Mesodermal cell (in vitro differentiated cells): ENCODE measurements at regions not wholly inside any gene's neighbourhood (a gene's known extent, or its start where the extent isn't known, plus 50 kb on each side); places are given as distances from the start of the nearest gene placed in this dataset.
"Not testable (repeated sequence)": the region's sequence is repeated elsewhere in the genome, so short reads cannot be mapped to it uniquely, and the experiment has no call there.

Experiments
- H3K27ac ChIP-seq: 2 replicates; pipeline ENCODE4 v1.7.0; 2013; ENCODE audit warnings: mild to moderate bottlenecking, low read depth, low read length, moderate library complexity; ENCODE audit not compliant: severe bottlenecking
- H3K36me3 ChIP-seq: 2 replicates; pipeline ENCODE4 v1.7.1; 2013; ENCODE audit warnings: mild to moderate bottlenecking, low read length, moderate library complexity; ENCODE audit not compliant: control insufficient read depth, insufficient read depth
- H3K4me1 ChIP-seq: one replicate; pipeline ENCODE4 v1.7.1; 2013; ENCODE audit warnings: mild to moderate bottlenecking, low read length; ENCODE audit not compliant: insufficient read depth, control insufficient read depth, poor library complexity, severe bottlenecking
- H3K4me3 ChIP-seq: 2 replicates; pipeline ENCODE4 v1.7.0; 2013; ENCODE audit warnings: low read length, control low read depth, mild to moderate bottlenecking; ENCODE audit not compliant: insufficient read depth, poor library complexity, severe bottlenecking; ENCODE audit errors: extremely low read depth
- H3K9me3 ChIP-seq: 2 replicates; pipeline ENCODE4 v1.7.1; 2013; ENCODE audit warnings: mild to moderate bottlenecking, low read length, moderate library complexity; ENCODE audit not compliant: control insufficient read depth
- WGBS, 2 experiments: methylation state at CpG; one replicate each; pipeline ENCODE4 v1.1.5; 2013; ENCODE audit warnings: missing lambda C conversion rate in 2 of 2; ENCODE audit not compliant: insufficient coverage in 2 of 2; 5-methylcytosine and 5-hydroxymethylcytosine counted together

DNA sequence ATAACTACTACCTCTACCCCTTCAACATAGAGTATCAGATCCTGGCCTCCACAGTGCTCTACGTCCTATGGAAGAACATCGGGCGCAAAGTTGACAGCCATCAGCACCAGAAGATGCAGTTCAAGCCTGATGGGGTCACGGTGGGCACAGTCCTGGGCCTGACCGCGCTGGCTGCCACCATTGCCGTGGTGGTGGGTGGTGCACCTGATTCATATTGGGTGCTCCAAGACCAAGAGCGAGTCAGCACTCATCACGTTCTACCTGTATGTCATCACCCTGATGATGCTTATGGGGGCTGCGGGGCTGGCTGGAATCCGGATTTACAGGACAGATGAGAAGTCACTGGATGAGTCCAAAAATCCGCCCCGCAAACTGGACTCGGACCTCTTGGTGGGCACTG is 846.4 kb downstream of the RPIA start:
- WGBS, 2 experiments, result no CpG with 5 or more reads among the region's 14 CpGs

GRCh38 chr2:89544110-89544509 is 852.6 kb downstream of the RPIA start:
- H3K4me3 ChIP-seq, H3K9me3 ChIP-seq, H3K4me1 ChIP-seq, H3K27ac ChIP-seq, H3K36me3 ChIP-seq: not testable (repeated sequence)
- WGBS, 2 experiments, result no CpG with 5 or more reads among the region's 8 CpGs

More for the DNA sequence above, 846.4 kb downstream of the RPIA start:
- H3K4me1 ChIP-seq, H3K9me3 ChIP-seq, H3K27ac ChIP-seq, H3K4me3 ChIP-seq, H3K36me3 ChIP-seq: not testable (repeated sequence)

GRCh38 chr2:89579154-89579553 is 887.7 kb downstream of the RPIA start:
- not testable (repeated sequence) for H3K27ac ChIP-seq, H3K4me3 ChIP-seq, H3K36me3 ChIP-seq, H3K4me1 ChIP-seq, H3K9me3 ChIP-seq
- WGBS, 2 experiments, result no CpG with 5 or more reads among the region's 8 CpGs

GRCh38 chr2:89582816-89583215 is 891.3 kb downstream of the RPIA start:
- not testable (repeated sequence) for H3K36me3 ChIP-seq, H3K27ac ChIP-seq, H3K4me1 ChIP-seq, H3K4me3 ChIP-seq, H3K9me3 ChIP-seq
- WGBS, 2 experiments, result no CpG with 5 or more reads among the region's 17 CpGs

DNA sequence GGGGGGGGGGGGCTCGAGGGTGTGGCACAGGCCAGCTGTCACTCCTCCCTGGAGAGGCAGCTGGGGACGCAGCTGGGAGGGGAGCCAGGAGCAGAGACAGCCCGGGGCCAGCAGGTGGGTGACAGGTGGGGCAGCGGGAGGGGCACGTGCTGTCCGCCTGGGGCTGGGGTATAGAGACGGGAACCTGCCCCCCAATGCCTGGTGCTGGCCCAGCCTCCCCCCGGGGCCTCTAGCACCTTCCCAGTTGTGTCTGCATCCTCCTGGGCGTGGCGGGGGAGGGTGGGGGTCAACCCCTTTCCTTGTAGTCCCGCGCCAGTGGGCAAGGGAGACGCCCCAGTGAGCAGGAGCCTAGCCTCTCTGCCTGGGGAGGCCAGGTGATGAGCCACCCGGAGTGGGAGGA is 892.6 kb downstream of the RPIA start:
- not testable (repeated sequence) for H3K36me3 ChIP-seq, H3K4me3 ChIP-seq, H3K27ac ChIP-seq, H3K4me1 ChIP-seq, H3K9me3 ChIP-seq
- WGBS, 2 experiments, result no CpG with 5 or more reads among the region's 14 CpGs

DNA sequence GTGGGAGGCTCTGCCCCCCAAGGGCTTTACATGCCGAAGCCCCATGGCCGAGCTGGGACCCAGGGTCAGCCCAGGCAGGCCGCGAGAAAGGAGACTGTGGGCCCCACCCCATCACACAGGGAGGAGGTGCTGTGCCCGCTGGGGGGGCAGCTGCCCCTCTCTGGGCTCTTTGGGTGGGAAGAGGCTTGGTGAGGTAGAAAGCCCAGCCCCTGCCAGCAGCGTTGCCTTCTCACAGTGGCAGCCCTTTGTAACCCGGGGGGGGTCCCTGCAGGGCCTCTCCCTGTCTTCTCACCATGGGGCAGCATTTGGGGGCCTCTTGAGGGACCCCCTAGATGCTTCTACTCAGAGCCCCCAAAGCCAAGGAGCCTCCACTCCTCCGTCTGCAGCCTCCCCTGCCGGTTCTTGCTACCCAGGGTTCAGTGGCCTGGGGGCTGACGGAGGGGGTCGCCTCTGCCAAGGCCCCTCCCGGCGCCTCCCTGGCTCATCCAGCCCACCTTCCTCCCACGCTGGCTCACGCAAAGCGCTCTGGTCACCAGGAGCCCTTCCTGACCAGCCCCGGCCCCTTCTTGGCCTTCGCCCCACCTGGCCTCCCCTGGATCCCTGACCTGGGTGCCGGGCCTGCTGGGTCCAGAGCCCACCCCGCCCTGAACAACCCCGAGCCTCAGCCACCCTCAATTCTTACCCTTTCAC is 893.5 kb downstream of the RPIA start:
- not testable (repeated sequence) for H3K36me3 ChIP-seq, H3K27ac ChIP-seq, H3K9me3 ChIP-seq, H3K4me1 ChIP-seq
- WGBS, 2 experiments, result no CpG with 5 or more reads among the region's 21 CpGs
- peak overlapping the region; percentile 43 for H3K4me3 ChIP-seq

GRCh38 chr2:89585558-89585920 is 894.1 kb downstream of the RPIA start:
- H3K4me3 ChIP-seq, result peak overlapping the region; percentile 43
- not testable (repeated sequence) for H3K27ac ChIP-seq, H3K9me3 ChIP-seq, H3K36me3 ChIP-seq, H3K4me1 ChIP-seq
- 2 to 10% methylated on average over 11 of the region's 34 CpGs for WGBS, 2 experiments

GRCh38 chr2:89599843-89600242 is 908.4 kb downstream of the RPIA start:
- 73 to 84% methylated on average over 3 of the region's 4 CpGs for WGBS, 2 experiments
- H3K27ac ChIP-seq, H3K36me3 ChIP-seq, H3K9me3 ChIP-seq, H3K4me3 ChIP-seq, H3K4me1 ChIP-seq: not testable (repeated sequence)

DNA sequence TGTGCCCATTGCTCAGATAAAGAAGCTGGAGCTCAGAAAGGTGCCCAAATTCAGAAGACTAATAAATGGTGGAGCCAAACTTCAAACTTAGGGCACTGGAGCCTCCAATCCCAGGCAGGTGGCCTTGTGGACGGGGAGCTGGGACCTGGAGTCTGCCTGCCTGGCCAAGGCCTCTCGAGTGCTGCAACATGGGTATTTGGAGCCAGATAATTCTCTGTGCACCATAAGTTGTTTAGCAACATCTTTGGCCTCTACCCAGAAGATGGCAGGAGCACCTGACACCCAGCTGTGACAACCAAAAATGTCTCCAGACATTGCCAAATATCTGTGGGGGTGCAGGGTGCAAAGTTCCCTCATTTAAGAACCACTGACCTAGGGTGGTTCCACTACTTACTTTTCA is 915.0 kb downstream of the RPIA start:
- 62% methylated on average over 2 of the region's 2 CpGs; no CpG with 5 or more reads in 1 of the 2 experiments for WGBS, 2 experiments
- H3K9me3 ChIP-seq, H3K27ac ChIP-seq, H3K36me3 ChIP-seq, H3K4me1 ChIP-seq, H3K4me3 ChIP-seq: not testable (repeated sequence)

DNA sequence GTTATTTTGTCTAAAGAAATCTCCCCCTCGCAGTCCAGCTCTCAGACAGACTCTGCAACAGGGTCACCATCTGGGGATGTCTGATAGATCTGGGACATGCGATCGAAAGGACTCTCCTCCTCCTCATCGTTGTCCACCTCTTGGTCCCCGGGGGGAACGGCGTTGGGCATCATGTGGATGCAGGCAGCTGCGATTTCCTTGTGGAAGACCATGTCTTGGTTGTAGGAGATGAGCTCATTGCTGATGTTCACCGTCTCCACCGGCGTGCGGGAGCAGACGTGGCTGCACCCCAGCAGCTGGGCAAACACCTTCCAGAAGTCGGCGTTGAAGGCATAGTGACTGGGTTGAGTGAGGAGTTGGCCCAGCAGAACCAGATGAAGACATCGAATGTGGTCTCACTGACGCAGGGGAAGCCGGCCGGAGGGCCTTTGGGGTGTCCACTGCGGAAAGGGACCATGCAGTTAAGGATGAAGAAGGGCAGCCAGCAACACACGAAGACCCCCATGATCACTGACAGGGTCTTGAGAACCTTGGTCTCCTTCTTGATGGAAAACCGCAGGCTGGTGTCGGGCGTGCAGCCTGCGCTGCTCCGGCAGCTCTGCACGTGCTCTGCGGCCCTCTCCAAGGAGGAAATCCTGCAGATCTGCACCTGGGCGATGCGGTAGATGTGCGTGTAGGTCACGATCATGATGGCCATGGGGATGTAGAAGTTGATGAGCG is 918.9 kb downstream of the RPIA start:
- H3K4me1 ChIP-seq, H3K27ac ChIP-seq, H3K9me3 ChIP-seq, H3K4me3 ChIP-seq, H3K36me3 ChIP-seq: not testable (repeated sequence)
- 93 to 95% methylated on average over 24 of the region's 33 CpGs for WGBS, 2 experiments

- H3K27ac ChIP-seq, H3K36me3 ChIP-seq, H3K4me1 ChIP-seq, H3K4me3 ChIP-seq, H3K9me3 ChIP-seq: not testable (repeated sequence)
- 89 to 94% methylated on average over 31 to 32 of the region's 37 CpGs for WGBS, 2 experiments
These were observed 919.5 kb downstream of the RPIA start for GRCh38 chr2:89610927-89611515.
